Stimulated activated CD4-positive, alpha-beta T cell treated with anti-CD3 and anti-CD28 coated beads, Interleukin-2, amount 100 ng/mL, for 24 hours (primary cell): ENCODE measurements at regions not wholly inside any gene's neighbourhood (a gene's known extent, or its start where the extent isn't known, plus 50 kb on each side); places are given as distances from the start of the nearest gene placed in this dataset.
"Not testable (repeated sequence)": the region's sequence is repeated elsewhere in the genome, so short reads cannot be mapped to it uniquely, and the experiment has no call there.

Experiments used
- DNase-seq, 2 donors: peaks; one replicate each; pipeline ENCODE4 v3.0.0-alpha.2; 2020

GRCh38 chr7:24140001-24140400, 144.0 kb upstream of the NPY start:
- DNase-seq, result no peak

DNA sequence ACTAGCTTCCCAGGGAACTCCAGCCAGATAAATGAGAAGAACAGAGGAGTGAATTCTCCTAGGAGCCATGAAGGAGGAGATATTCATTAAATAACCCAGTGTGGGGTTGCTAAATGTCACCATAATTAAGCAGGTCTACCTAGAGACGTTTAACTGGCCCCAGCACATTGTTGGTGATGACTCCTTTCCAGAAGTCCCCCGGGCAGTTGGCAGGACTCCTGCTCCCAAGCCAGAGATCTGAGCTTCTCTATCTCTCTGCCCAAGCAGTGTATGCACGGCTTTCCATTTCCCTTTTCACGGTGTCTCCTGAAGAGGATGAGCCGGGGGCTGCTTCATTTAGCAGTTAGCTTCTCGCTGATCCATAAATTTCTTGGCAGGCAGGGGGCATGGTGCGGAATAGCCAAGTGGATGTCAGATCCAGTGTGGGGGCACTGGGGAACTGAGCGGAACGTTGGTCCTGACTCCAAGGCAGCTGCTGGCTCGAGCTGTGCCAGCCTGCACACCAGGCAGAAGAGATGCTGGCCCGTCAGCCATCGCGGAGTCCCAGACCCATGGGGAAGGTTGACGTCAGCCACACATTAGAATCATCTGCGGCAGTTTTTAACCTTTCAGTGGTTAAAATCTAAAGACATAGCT, 142.0 kb upstream of the NPY start:
- no peak for DNase-seq

DNA sequence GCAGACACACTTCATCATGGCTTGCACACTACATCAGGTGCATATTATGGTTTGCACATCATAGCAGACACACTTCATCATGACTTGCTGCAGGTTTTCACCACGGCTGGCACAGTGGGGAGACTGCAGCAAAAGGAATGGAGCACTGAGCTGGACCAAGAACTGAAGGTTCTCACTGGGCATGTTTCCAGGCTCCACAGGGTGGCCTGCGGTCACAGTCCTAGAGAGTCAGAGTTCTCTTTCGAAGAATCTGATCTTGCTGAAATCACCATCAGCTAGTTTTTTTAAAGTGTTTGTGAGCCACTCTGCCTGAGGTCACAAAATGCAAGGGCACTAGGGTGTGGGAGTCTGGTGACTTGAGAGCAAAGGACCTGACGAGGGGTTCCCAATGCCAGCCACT, 140.4 kb upstream of the NPY start:
- DNase-seq, result no peak

DNA sequence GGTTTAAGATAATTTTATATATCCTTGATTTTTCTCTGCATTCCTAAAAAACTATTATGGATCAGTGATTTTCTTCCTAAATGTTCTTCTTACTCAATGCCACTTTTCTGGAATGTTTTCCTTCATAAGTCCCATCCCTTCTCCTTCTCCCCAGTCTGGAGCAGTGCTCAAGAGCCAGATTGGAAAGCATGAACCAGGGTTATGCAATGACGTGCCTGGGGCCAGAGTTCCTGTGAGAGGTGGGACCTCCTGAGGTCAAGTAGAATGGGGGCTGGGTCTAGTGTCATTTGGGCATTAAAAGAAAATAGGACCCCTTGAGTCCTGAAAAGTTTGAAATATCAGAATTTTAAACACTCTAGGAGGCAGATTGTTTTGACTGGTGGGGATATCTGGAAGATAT, 132.0 kb upstream of the NPY start:
- no peak for DNase-seq

GRCh38 chr7:24152356-24152755, 131.6 kb upstream of the NPY start:
- no peak for DNase-seq

- DNase-seq, result no peak
Observed at GRCh38 chr7:24152877-24153472, 131.0 kb upstream of the NPY start.

DNA sequence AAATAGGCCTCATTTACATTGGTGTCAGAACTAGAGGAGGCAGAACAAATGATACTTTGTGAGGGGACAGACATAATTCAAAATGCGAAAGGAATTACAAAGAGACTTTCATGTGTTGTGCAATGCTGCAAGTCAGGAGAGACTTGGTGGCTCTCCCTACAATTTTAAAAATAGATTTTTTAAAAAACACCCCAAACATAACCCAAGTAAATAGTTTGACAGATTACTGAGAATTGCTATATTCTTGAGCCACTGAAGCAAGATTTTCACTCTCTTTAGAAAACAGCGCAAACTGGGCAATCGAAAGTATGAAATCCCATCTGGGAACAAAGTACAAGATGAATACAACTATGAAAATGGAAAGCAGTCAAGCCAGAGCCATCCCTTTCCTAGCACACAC, 126.3 kb upstream of the NPY start:
- DNase-seq, result no peak

DNA sequence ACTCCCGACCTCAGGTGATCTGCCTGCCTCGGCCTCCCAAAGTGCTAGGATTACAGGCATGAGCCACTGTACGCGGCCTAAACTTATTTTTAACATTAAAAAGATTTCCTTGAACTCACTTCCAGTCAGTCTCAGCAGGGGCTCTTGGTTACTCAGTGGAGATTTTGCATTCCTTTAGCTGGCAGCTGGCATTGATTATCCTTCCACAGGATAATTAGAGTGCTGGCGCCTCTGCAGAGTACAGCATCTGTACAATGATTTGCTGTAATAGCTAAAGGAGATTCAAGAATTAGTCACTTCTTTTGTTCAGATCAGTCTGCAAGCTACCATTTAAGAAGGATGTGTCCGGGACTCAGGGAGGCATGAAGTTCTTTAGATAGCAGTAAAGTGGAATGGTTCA, 125.0 kb upstream of the NPY start:
- no peak for DNase-seq

DNA sequence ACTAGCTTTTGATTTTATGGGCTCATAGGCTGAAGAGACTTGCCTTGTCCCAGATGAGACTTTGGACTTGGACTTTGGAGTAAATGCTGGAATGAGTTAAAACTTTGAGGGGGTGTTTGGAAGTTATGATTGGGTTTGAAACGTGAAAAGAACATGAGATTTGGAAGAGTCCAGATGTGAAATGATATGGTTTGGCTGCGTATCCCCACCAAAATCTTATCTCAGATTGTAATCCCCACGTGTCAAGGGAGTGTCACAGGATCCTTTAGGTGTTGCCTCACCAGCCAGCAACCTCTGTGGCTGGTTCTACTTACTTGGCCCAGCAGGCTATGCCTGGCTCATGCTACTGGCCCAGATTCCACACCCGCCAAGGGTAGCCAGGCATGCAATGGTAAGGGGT, 119.6 kb upstream of the NPY start:
- no peak for DNase-seq

DNA sequence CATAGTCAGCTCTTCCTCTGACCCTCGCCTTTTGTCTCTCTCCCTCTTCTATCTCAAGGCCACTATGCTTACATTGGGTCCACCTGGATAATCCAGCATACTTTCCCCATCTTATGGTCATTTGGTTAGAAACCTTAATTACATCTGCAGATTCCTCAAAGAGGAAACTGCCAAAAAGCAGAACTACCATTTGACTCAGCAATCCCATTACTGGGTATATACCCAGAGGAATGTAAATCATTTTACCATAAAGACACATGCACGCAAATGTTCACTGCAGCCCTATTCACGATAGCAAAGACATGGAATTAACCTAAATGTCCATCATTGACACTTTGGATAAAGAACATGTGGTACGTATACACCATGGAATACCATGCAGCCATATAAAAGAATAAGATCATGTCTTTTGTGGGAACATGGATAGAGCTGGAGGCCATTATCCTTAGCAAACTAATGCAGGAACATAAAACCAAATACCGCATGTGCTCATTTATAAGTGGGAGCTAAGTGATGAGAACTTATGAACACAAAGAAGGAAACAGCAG, 114.8 kb upstream of the NPY start:
- DNase-seq, result no peak

GRCh38 chr7:24171951-24172350, 112.0 kb upstream of the NPY start:
- not testable (repeated sequence) for DNase-seq

- no peak for DNase-seq
Observed at GRCh38 chr7:24172856-24173255, 111.1 kb upstream of the NPY start.

GRCh38 chr7:24175603-24176002, 108.4 kb upstream of the NPY start:
- no peak for DNase-seq

- no peak for DNase-seq
Observed at GRCh38 chr7:24178811-24179570, 105.0 kb upstream of the NPY start.

DNA sequence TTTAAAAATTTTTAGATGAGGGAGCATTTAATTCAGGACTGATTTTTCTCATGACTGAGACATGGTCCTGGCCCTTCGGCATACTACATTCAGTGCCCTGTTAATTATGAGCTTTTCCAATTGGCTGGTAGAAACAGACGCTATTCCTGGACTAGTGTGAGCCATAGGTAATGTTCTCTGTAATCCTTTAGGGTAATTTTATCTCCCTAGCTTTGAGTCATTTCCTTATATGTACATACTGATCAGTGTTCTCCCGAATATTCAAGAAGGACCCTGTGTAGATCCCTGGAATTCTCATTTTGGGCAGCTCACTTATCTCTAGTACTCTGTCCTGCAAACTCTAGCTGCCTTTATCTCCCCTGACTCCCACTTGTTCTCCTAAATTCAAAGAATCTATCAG, 92.6 kb upstream of the NPY start:
- DNase-seq, result no peak

DNA sequence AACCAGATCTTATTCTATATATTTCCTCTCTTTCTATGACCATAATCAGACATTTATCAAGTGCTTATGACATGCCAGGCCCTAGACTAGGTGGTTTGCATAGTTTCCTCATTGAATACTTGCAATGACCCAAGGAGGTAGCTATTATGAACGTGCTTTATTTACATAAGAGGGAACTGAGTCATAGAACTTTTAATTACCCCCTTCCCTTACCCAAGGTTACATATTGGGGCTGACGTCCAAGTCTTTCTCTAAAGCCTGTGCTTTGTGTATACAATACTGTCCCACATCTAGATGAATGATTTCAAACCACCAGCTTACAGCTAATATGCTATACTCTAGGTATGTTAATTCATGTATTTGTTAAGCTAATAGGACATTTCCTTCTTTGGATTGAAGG, 91.9 kb upstream of the NPY start:
- DNase-seq, result no peak

DNA sequence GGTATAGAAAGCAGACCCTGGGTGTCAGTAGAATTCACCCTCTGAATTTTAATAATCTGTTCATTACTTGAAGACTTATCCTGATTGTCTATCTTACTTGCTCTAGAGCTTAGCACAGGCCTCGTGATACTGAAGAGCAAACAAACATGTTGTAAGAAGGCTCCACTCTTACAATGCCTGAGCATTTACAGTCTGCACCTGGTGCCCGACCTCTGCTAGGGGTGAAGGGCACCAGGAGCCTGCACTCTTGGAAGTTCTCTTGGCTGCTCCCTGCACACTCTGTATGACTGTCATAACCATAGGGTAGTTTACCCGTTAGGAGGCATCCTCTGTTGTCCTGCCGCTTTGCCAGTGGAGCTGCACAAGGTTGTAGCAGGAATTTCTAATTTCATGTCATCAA, 91.3 kb upstream of the NPY start:
- no peak for DNase-seq

DNA sequence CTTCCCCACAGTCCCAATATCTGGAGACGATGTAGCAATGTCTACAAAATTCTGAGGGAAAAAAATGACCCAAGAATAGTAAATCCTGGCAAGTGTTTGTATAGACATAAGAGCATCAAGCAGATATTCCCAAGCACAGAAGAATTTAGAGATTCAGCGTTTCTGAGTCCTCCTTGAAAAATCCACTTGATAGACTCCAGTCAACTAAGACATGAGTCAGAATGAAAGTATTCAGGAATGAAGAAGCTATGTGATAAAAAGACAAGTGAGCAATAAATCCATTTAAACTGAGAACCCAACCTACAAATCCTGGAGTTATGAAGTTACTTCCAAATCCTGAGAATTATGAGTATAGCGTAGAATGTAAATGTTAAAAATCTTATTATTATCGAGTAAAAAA, 86.1 kb upstream of the NPY start:
- no peak for DNase-seq

DNA sequence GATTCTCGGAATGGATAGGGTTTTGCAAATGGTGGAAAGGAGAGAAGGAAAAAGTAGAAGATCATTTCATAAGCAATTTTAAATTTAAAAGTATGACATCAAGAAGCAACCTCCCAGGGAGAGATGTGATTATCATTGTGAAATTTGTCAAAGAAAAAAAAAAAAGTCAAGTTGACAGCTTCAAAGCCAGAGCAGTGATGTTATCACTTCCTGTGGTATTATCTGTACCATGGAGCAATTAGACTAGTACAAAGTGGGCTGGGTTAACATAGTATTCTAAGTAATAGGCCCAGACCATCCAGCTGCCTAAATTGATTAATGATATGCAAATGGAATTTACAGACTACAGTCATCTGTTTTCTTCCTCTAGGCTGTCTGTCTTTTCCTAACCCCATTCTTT, 84.0 kb upstream of the NPY start:
- no peak for DNase-seq

GRCh38 chr7:24200407-24200966, 83.5 kb upstream of the NPY start:
- DNase-seq, result no peak

GRCh38 chr7:24201226-24201625, 82.8 kb upstream of the NPY start:
- DNase-seq, result no peak

- no peak for DNase-seq
Observed at GRCh38 chr7:24212073-24212472, 71.9 kb upstream of the NPY start.

GRCh38 chr7:24213311-24213710, 70.7 kb upstream of the NPY start:
- no peak for DNase-seq

DNA sequence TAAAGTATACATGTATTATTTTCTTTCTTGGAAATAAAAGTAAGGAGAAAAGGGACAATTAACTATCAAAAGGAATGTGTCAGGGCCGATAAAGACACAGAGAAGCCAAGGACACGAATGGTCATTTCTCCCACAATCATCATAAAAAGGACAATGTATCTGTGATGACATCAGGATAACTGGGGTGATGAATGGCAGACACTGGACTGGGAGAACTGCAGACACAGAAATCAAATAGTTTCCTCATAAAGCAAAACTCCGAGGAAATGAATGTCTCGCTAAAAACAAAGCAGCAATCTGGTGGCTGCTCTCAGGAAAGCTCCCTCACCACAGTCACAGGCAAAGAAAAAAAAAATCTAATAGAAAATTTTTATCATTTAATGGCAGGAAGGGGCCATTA, 69.3 kb upstream of the NPY start:
- DNase-seq, result no peak
